Panc1 (cell line): ENCODE measurements at regions not wholly inside any gene's neighbourhood (a gene's known extent, or its start where the extent isn't known, plus 50 kb on each side); places are given as distances from the start of the nearest gene placed in this dataset.

Experiments
- ATAC-seq: fragments of 200-7000 bp; cut with Tn5 transposase; 2 replicates; pipeline ENCODE4 v1.9.1; 2020; ENCODE audit warnings: mild to moderate bottlenecking, moderate library complexity
- BruUV-seq: library from RNA; stranded (reverse); fragments of 400-500 nt; replicated peaks from 2 replicates; lab custom pipeline; 2021; lab: Mats Ljungman, UMichigan
- CTCF ChIA-PET: fragments of 300-600 bp; sonication (Branson Sonifier 250); formaldehyde crosslinking; loops from one replicate; lab custom pipeline; 2022; ENCODE audit warnings: antibody characterized with exemption; lab: Charles Lee
- POLR2A ChIA-PET: fragments of 300-600 bp; sonication (Branson Sonifier 250); formaldehyde crosslinking; loops from one replicate; lab custom pipeline; 2022; ENCODE audit warnings: antibody characterized with exemption; lab: Charles Lee
- DNase-seq: peaks from one replicate; pipeline ENCODE4 v3.0.0-alpha.2; 2010; ENCODE audit warnings: low read depth, low spot score
- H3K27ac ChIP-seq: 2 replicates; pipeline ENCODE4 v1.5.1; 2011; ENCODE audit warnings: mild to moderate bottlenecking, low read length, inconsistent platforms
- H3K27me3 ChIP-seq: fragments of 200-500 bp; sonication (Bioruptor generic); 2 replicates; pipeline ENCODE4 v1.6.0; 2014; ENCODE audit warnings: low read length, inconsistent platforms; ENCODE audit not compliant: control insufficient read depth, insufficient read depth
- H3K36me3 ChIP-seq: fragments of 200-500 bp; sonication (Bioruptor generic); 2 replicates; pipeline ENCODE4 v1.5.1; 2014; ENCODE audit warnings: inconsistent platforms, mild to moderate bottlenecking, low read length, moderate library complexity; ENCODE audit not compliant: control insufficient read depth, insufficient read depth
- H3K4me1 ChIP-seq: 2 replicates; pipeline ENCODE4 v1.5.1; 2011; ENCODE audit warnings: inconsistent platforms, mild to moderate bottlenecking, low read length, moderate library complexity; ENCODE audit not compliant: control insufficient read depth, insufficient read depth
- H3K4me3 ChIP-seq, 2 experiments: 2 replicates each; pipeline ENCODE4 v1.5.1; 2011 to 2012; ENCODE audit warnings: low read depth in 2 of 2, low read length in 2 of 2, mild to moderate bottlenecking in 2 of 2, inconsistent platforms in 1 of 2, moderate library complexity in 1 of 2
- H3K9me3 ChIP-seq: fragments of 200-500 bp; sonication (Bioruptor generic); 2 replicates; pipeline ENCODE4 v1.5.1; 2014; ENCODE audit warnings: low read depth, mild to moderate bottlenecking, inconsistent platforms, low read length, moderate library complexity; ENCODE audit not compliant: control insufficient read depth, insufficient read depth
- POLR2AphosphoS5 ChIP-seq: IDR thresholded peaks from 2 replicates; pipeline ENCODE4 v1.6.1; 2012; ENCODE audit warnings: mild to moderate bottlenecking, low read depth, low read length, moderate library complexity
- SIN3A ChIP-seq: IDR thresholded peaks from 2 replicates; pipeline ENCODE4 v1.6.1; 2012; ENCODE audit warnings: low read depth, mild to moderate bottlenecking, low read length, moderate library complexity, borderline replicate concordance; ENCODE audit not compliant: insufficient read depth
- TCF7L2 ChIP-seq: IDR thresholded peaks from 2 replicates; pipeline ENCODE4 v1.6.1; 2011; ENCODE audit warnings: mild to moderate bottlenecking, low read depth, low read length, inconsistent platforms
- in situ Hi-C: cut with HindIII; loops from 2 replicates; pipeline ENCODE4 v1.10.0; 2016; ENCODE audit warnings: low sequenced_read_pairs, low pct_unique_long_range_greater_than_20kb
- intact Hi-C: fragments of 100-400 bp; cut with micrococcal nuclease; formaldehyde crosslinking; loops from one replicate; pipeline ENCODE4 v1.10.0; 2022; ENCODE audit not compliant: unreplicated experiment
- TF ChIP-seq, protein P1 (sequence below), 2 experiments: IDR thresholded peaks; 2 replicates each; pipeline ENCODE4 v1.6.1; 2011 to 2012; ENCODE audit warnings: low read depth in 2 of 2, control low read depth in 1 of 2, low read length in 1 of 2, mild to moderate bottlenecking in 1 of 2, moderate library complexity in 1 of 2; ENCODE audit not compliant: insufficient read depth in 1 of 2
- TF ChIP-seq, protein P2 (sequence below): fragments of 450-650 bp; IDR thresholded peaks from 2 replicates; pipeline ENCODE4 v1.5.1; 2017; ENCODE audit warnings: mild to moderate bottlenecking

- no peak for ATAC-seq
- in situ Hi-C loops: no loop called here
- POLR2A ChIA-PET: no interaction called here
Observed at GRCh38 chr5:60243713-60244112, 350.2 kb upstream of the PDE4D start.

DNA sequence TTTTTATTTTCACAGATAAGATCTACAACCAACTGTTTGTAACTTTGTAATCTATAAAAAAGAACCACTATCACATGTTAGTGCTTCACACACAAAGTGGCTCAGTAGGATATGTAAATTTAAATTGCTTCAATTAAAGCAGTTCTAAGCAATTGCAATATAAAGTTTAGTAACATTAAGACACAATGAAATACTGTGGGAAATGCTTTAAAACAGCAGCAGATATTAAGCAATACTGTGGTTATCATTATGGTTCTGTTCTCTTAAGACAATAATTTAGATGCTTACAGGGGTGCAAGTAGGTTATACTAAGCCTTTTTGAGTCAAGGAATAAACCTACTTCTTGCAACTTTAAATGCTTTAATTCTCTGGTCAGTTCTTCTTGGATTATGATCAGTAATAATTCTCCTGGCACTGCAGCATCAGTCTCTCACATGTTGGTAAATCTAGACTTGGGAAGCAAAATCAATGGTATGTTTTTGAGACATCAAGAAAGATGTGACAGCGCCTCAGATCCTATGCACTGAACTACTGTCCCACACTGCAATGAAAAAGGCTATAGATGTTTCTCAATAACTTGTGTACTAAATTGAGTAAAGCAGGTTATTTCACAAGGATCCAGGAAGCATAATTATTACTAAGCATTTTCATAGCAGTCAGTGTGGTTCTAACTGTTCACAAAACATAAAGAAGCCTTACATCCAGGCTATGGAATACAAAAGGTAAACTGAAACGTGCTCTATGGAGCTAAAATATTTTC is 338.7 kb upstream of the PDE4D start:
- intact Hi-C loops: no loop called here
- TF ChIP-seq SIN3A (no peak), POLR2AphosphoS5 (no peak), TCF7L2 (no peak)
- TF ChIP-seq, protein P1, sequence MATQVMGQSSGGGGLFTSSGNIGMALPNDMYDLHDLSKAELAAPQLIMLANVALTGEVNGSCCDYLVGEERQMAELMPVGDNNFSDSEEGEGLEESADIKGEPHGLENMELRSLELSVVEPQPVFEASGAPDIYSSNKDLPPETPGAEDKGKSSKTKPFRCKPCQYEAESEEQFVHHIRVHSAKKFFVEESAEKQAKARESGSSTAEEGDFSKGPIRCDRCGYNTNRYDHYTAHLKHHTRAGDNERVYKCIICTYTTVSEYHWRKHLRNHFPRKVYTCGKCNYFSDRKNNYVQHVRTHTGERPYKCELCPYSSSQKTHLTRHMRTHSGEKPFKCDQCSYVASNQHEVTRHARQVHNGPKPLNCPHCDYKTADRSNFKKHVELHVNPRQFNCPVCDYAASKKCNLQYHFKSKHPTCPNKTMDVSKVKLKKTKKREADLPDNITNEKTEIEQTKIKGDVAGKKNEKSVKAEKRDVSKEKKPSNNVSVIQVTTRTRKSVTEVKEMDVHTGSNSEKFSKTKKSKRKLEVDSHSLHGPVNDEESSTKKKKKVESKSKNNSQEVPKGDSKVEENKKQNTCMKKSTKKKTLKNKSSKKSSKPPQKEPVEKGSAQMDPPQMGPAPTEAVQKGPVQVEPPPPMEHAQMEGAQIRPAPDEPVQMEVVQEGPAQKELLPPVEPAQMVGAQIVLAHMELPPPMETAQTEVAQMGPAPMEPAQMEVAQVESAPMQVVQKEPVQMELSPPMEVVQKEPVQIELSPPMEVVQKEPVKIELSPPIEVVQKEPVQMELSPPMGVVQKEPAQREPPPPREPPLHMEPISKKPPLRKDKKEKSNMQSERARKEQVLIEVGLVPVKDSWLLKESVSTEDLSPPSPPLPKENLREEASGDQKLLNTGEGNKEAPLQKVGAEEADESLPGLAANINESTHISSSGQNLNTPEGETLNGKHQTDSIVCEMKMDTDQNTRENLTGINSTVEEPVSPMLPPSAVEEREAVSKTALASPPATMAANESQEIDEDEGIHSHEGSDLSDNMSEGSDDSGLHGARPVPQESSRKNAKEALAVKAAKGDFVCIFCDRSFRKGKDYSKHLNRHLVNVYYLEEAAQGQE (IDR thresholded peaks at IDR 0.05; ENCODE audit: insufficient read depth in 1 of 2, low read depth in 2 of 2, low read length in 1 of 2): no peak
- TF ChIP-seq, protein P2, sequence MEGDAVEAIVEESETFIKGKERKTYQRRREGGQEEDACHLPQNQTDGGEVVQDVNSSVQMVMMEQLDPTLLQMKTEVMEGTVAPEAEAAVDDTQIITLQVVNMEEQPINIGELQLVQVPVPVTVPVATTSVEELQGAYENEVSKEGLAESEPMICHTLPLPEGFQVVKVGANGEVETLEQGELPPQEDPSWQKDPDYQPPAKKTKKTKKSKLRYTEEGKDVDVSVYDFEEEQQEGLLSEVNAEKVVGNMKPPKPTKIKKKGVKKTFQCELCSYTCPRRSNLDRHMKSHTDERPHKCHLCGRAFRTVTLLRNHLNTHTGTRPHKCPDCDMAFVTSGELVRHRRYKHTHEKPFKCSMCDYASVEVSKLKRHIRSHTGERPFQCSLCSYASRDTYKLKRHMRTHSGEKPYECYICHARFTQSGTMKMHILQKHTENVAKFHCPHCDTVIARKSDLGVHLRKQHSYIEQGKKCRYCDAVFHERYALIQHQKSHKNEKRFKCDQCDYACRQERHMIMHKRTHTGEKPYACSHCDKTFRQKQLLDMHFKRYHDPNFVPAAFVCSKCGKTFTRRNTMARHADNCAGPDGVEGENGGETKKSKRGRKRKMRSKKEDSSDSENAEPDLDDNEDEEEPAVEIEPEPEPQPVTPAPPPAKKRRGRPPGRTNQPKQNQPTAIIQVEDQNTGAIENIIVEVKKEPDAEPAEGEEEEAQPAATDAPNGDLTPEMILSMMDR: no peak
- POLR2A ChIA-PET: no interaction called here
- Histone ChIP-seq H3K27me3 (no peaks in the 10 kb centered on the region), H3K36me3 (no peaks in the 10 kb centered on the region), H3K4me1 (no peaks in the 10 kb centered on the region), H3K9me3 (no peaks in the 10 kb centered on the region), H3K4me3 (no peak overlapping the region), H3K27ac (no peak overlapping the region)
- ATAC-seq (no peak), DNase-seq (no peak)
- BruUV-seq: no TSS peak
- CTCF ChIA-PET: no interaction called here
- in situ Hi-C loops: no loop called here

More at GRCh38 chr5:60243713-60244112, 350.2 kb upstream of the PDE4D start:
- no peak for DNase-seq
- H3K4me3 ChIP-seq: no peak overlapping the region
- CTCF ChIA-PET: no interaction called here
- H3K9me3 ChIP-seq: no peaks in the 10 kb centered on the region
- no TSS peak for BruUV-seq
- no peak for TF ChIP-seq SIN3A
- TF ChIP-seq, protein P1 (IDR thresholded peaks at IDR 0.05; ENCODE audit: insufficient read depth in 1 of 2, low read depth in 2 of 2, low read length in 1 of 2): no peak
- TF ChIP-seq, protein P2: no peak
- no peak for TF ChIP-seq TCF7L2
- no peak for TF ChIP-seq POLR2AphosphoS5
- H3K4me1 ChIP-seq: no peaks in the 10 kb centered on the region
- H3K27me3 ChIP-seq: no peaks in the 10 kb centered on the region
- intact Hi-C loops: no loop called here
- no peak overlapping the region for H3K27ac ChIP-seq
- H3K36me3 ChIP-seq: no peaks in the 10 kb centered on the region
